K562 (cell line): ENCODE measurements at regions not wholly inside any gene's neighbourhood (a gene's known extent, or its start where the extent isn't known, plus 50 kb on each side); places are given as distances from the start of the nearest gene placed in this dataset.

ENCODE experiments used
- ATAC-seq: fragments of 200-7000 bp; cut with Tn5 transposase; 3 replicates; pipeline ENCODE4 v1.9.1; 2020; ENCODE audit warnings: moderate library complexity
- BruUV-seq: library from RNA; stranded (reverse); fragments of 400-500 nt; replicated peaks from 2 replicates; lab custom pipeline; 2021; lab: Mats Ljungman, UMichigan
- CTCF ChIA-PET: fragments of 300-600 bp; formaldehyde crosslinking; extraction: SDS; loops from one replicate; lab custom pipeline; 2021; ENCODE audit warnings: low intra/inter-chr PET ratio; lab: Yijun Ruan, JAX
- POLR2A ChIA-PET: fragments of 300-600, 350-650 bp; sonication (Branson Sonifier 250); formaldehyde crosslinking; extraction: SDS; loops from one replicate; lab custom pipeline; 2021; ENCODE audit warnings: antibody characterized with exemption, inconsistent platforms; lab: Yijun Ruan, JAX
- DNase-seq, 4 experiments: peaks; one replicate each; pipeline versions ENCODE4 v3.0.0 to v3.0.0-alpha.2; 2011 to 2018; ENCODE audit warnings: low spot score in 3 of 4, mixed read lengths in 3 of 4; ENCODE audit errors: extremely low read depth in 1 of 4
- FAIRE-seq: peaks from 2 replicates; lab custom pipeline; 2011; peaks lifted over from hg19 to GRCh38; lab: Jason Lieb, UNC
- H2AFZ ChIP-seq: 2 replicates; pipeline ENCODE4 v1.6.0; 2011; ENCODE audit warnings: low read depth, low read length, control low read depth, inconsistent platforms
- H3K27ac ChIP-seq: fragments of 200-600 bp; 3 replicates; pipeline ENCODE4 v1.8.0; 2011; ENCODE audit warnings: low read depth, mild to moderate bottlenecking, control low read depth, inconsistent platforms, low read length, moderate library complexity, mixed read lengths; ENCODE audit errors: extremely low read depth
- H3K27me3 ChIP-seq, 2 experiments: fragments of 300-600 bp in 1 of 2; 2 replicates in 1 of 2; 3 replicates in 1 of 2; pipeline versions ENCODE4 v1.6.0 to v1.8.0; 2011; ENCODE audit warnings: inconsistent platforms in 2 of 2, low read length in 2 of 2, mild to moderate bottlenecking in 1 of 2, mixed read lengths in 1 of 2, moderate library complexity in 1 of 2; ENCODE audit not compliant: control insufficient read depth in 2 of 2, insufficient read depth in 2 of 2
- H3K36me3 ChIP-seq: fragments of 300-600 bp; 3 replicates; pipeline ENCODE4 v1.8.0; 2011; ENCODE audit warnings: mild to moderate bottlenecking, low read length, inconsistent platforms; ENCODE audit not compliant: control insufficient read depth, insufficient read depth
- H3K4me1 ChIP-seq, 2 experiments: fragments of 200-600 bp in 1 of 2; replicated peaks in 1 of 2; 2 replicates in 1 of 2; 3 replicates in 1 of 2; pipeline versions ENCODE4 v1.5.1 to v1.8.0; 2011; ENCODE audit warnings: inconsistent platforms in 2 of 2, low read length in 2 of 2, mild to moderate bottlenecking in 1 of 2, mixed read lengths in 1 of 2, moderate library complexity in 1 of 2; ENCODE audit not compliant: control insufficient read depth in 2 of 2, insufficient read depth in 2 of 2
- H3K4me2 ChIP-seq: 2 replicates; pipeline ENCODE4 v1.6.1; 2011; ENCODE audit warnings: low read length, control low read depth, inconsistent platforms, mixed read lengths; ENCODE audit not compliant: insufficient read depth
- H3K4me3 ChIP-seq: fragments of 200-600 bp; sonication (generic), shearing (Covaris generic); 2 replicates; pipeline ENCODE4 v1.5.1; 2016; ENCODE audit warnings: control low read depth, inconsistent platforms
- H3K79me2 ChIP-seq: fragments of 200-600 bp; 3 replicates; pipeline ENCODE4 v1.8.0; 2011; ENCODE audit warnings: low read length, inconsistent platforms; ENCODE audit not compliant: control insufficient read depth, insufficient read depth
- H3K9ac ChIP-seq, 2 experiments: 2 replicates each; pipeline versions ENCODE4 v1.6.0 to v1.6.1; 2011; ENCODE audit warnings: low read depth in 2 of 2, low read length in 2 of 2, control low read depth in 1 of 2, inconsistent platforms in 1 of 2, mild to moderate bottlenecking in 1 of 2, mixed read lengths in 1 of 2; ENCODE audit not compliant: insufficient read depth in 1 of 2
- H3K9me1 ChIP-seq: one replicate; pipeline ENCODE4 v1.6.0; 2011; ENCODE audit warnings: inconsistent platforms, mild to moderate bottlenecking, low read length, moderate library complexity; ENCODE audit not compliant: control insufficient read depth, insufficient read depth
- H3K9me3 ChIP-seq: replicated peaks from 2 replicates; pipeline ENCODE4 v1.5.1; 2011; ENCODE audit warnings: low read depth, low read length, inconsistent platforms; ENCODE audit not compliant: control insufficient read depth, insufficient read depth
- H4K20me1 ChIP-seq: replicated peaks from 2 replicates; pipeline ENCODE4 v1.6.1; 2011; ENCODE audit warnings: low read length, inconsistent platforms, mixed read lengths; ENCODE audit not compliant: control insufficient read depth, insufficient read depth
- BRF1 ChIP-seq: IDR thresholded peaks from 3 replicates; pipeline ENCODE4 v1.6.1; 2011; ENCODE audit warnings: borderline replicate concordance, mild to moderate bottlenecking; ENCODE audit not compliant: insufficient read length; ENCODE audit errors: extremely low read depth
- CHD1 ChIP-seq: fragments of 200-600 bp; sonication (generic); IDR thresholded peaks from one replicate; pipeline ENCODE4 v1.6.1; 2012; ENCODE audit warnings: mild to moderate bottlenecking, moderate library complexity, low read length, inconsistent platforms
- FOS ChIP-seq: IDR thresholded peaks from 3 replicates; pipeline ENCODE4 v1.6.1; 2011; ENCODE audit not compliant: insufficient read length; ENCODE audit errors: extremely low read depth
- KLF16 ChIP-seq: IDR thresholded peaks from 2 replicates; pipeline ENCODE4 v1.6.1; 2016; ENCODE audit warnings: antibody characterized with exemption
- WGBS: fragments of 100-300 bp; shearing (Covaris generic); methylation state at CpG from one replicate; pipeline ENCODE4 v1.1.6; 2016; ENCODE audit warnings: low coverage, mixed read lengths; ENCODE audit not compliant: insufficient coverage; ENCODE audit errors: missing lambda C conversion rate; 5-methylcytosine and 5-hydroxymethylcytosine counted together
- in situ Hi-C: fragments of 300-500 bp; cut with MboI; formaldehyde crosslinking; loops from 4 replicates; pipeline ENCODE4 v1.15.0; 2018; ENCODE audit warnings: inconsistent platforms, mixed read lengths
- intact Hi-C: fragments of 100-400 bp; cut with micrococcal nuclease; formaldehyde crosslinking; loops from 2 replicates; pipeline ENCODE4 v1.14.2; 2022

GRCh38 chr1:178627037-178627436 is 98.0 kb upstream of the RALGPS2 start:
- FAIRE-seq (no peak), ATAC-seq (no peak), DNase-seq (no peak)
- no peak for TF ChIP-seq KLF16
- Histone ChIP-seq H3K27ac (no peak overlapping the region), H4K20me1 (no peaks in the 10 kb centered on the region), H3K9me3 (no peaks in the 10 kb centered on the region), H3K4me3 (no peak overlapping the region), H3K4me1 (no peaks in the 10 kb centered on the region), H3K9ac (no peak overlapping the region), H3K4me2 (no peak overlapping the region), H3K36me3 (no peaks in the 10 kb centered on the region), H2AFZ (no peak overlapping the region), H3K27me3 (peaks cover 0 to 7% of the 10 kb centered on the region in 2 experiments; a peak in 1 of 5 replicates), H3K79me2 (no peaks in the 10 kb centered on the region), H3K9me1 (no peaks in the 10 kb centered on the region)
- POLR2A ChIA-PET, result interaction anchor here (1.7 kb wide), 1 partner anchor 20 kb away, joined by 5 read pairs; no protein-coding TSS in a partner anchor
- in situ Hi-C loops, result no loop called here
- CTCF ChIA-PET, result no interaction called here
- intact Hi-C loops, result no loop called here
- BruUV-seq, result no TSS peak
- 3% methylated on average over 2 of the region's 2 CpGs for WGBS

- no peaks in the 10 kb centered on the region for H4K20me1 ChIP-seq
- in situ Hi-C loops, result no loop called here
- ATAC-seq, result no peak
- H3K9ac ChIP-seq, result no peak overlapping the region
- H3K4me1 ChIP-seq, result no peaks in the 10 kb centered on the region
- no peaks in the 10 kb centered on the region for H3K79me2 ChIP-seq
- WGBS, result 0% methylated on average over 2 of the region's 2 CpGs
- no peak for FAIRE-seq
- no peak overlapping the region for H3K4me3 ChIP-seq
- H3K9me3 ChIP-seq, result no peaks in the 10 kb centered on the region
- no peaks in the 10 kb centered on the region for H3K36me3 ChIP-seq
- DNase-seq, result no peak
- no peaks in the 10 kb centered on the region for H3K9me1 ChIP-seq
- no TSS peak for BruUV-seq
- H3K4me2 ChIP-seq, result no peak overlapping the region
- POLR2A ChIA-PET, result interaction anchor here (1.4 kb wide), 1 partner anchor 14 kb away, joined by 3 read pairs; no protein-coding TSS in a partner anchor
- H2AFZ ChIP-seq, result no peak overlapping the region
- intact Hi-C loops, result no loop called here
- peaks cover 0 to 4% of the 10 kb centered on the region in 2 experiments; a peak in 1 of 5 replicates for H3K27me3 ChIP-seq
- H3K27ac ChIP-seq, result no peak overlapping the region
- CTCF ChIA-PET, result no interaction called here
- TF ChIP-seq CHD1, result no peak
- no peak for TF ChIP-seq BRF1
- no peak for TF ChIP-seq FOS
These were observed 96.3 kb upstream of the RALGPS2 start for GRCh38 chr1:178628637-178629251.
